Head of caudate nucleus (tissue), 42 donors: ENCODE measurements at regions not wholly inside any gene's neighbourhood (a gene's known extent, or its start where the extent isn't known, plus 50 kb on each side); places are given as distances from the start of the nearest gene placed in this dataset.

Source experiments
- DNase-seq, 42 donors: peaks; one replicate each; pipeline versions ENCODE4 v3.0.0 to v3.0.0-alpha.2; 2020 to 2021; ENCODE audit warnings: mixed read lengths in 7 of 42
- intact Hi-C: fragments of 100-400 bp; cut with DNase I; formaldehyde crosslinking; loops from one replicate; pipeline ENCODE4 v1.15.0; 2022

- DNase-seq, result no peak
- intact Hi-C loops, result no loop called here
These were observed 655.8 kb upstream of the SEMA6A start for GRCh38 chr5:117230375-117230774.

GRCh38 chr5:117220730-117221129, 646.1 kb upstream of the SEMA6A start:
- intact Hi-C loops, result no loop called here

GRCh38 chr5:117218789-117219188, 644.2 kb upstream of the SEMA6A start:
- intact Hi-C loops, result no loop called here
- no peak for DNase-seq

More at GRCh38 chr5:117220730-117221129, 646.1 kb upstream of the SEMA6A start:
- peak in 2 of 42 donors; percentile 7 to 12 for DNase-seq

- intact Hi-C loops, result no loop called here
These were observed 638.2 kb upstream of the SEMA6A start for GRCh38 chr5:117212866-117213265.

GRCh38 chr5:117210796-117211195, 636.2 kb upstream of the SEMA6A start:
- intact Hi-C loops, result no loop called here

More at GRCh38 chr5:117212866-117213265, 638.2 kb upstream of the SEMA6A start:
- no peak for DNase-seq

GRCh38 chr5:117209479-117209878, 634.9 kb upstream of the SEMA6A start:
- intact Hi-C loops, result no loop called here
- DNase-seq, result no peak

More at GRCh38 chr5:117210796-117211195, 636.2 kb upstream of the SEMA6A start:
- no peak for DNase-seq

- DNase-seq, result no peak
- intact Hi-C loops, result no loop called here
These were observed 632.6 kb upstream of the SEMA6A start for GRCh38 chr5:117207088-117207668.

- intact Hi-C loops, result no loop called here
- DNase-seq, result no peak
These were observed 631.3 kb upstream of the SEMA6A start for GRCh38 chr5:117205894-117206293.

- peak in 1 of 42 donors; percentile 17 for DNase-seq
- intact Hi-C loops, result no loop called here
These were observed 630.6 kb upstream of the SEMA6A start for GRCh38 chr5:117204926-117205869.

GRCh38 chr5:117204404-117204803, 629.8 kb upstream of the SEMA6A start:
- no peak for DNase-seq
- intact Hi-C loops, result no loop called here

- no peak for DNase-seq
- intact Hi-C loops, result no loop called here
These were observed 629.0 kb upstream of the SEMA6A start for GRCh38 chr5:117203584-117203983.

- intact Hi-C loops, result no loop called here
- DNase-seq, result no peak
These were observed 626.4 kb upstream of the SEMA6A start for GRCh38 chr5:117201001-117201400.

GRCh38 chr5:117195076-117195475, 620.5 kb upstream of the SEMA6A start:
- DNase-seq, result no peak
- intact Hi-C loops, result loop anchor here (10.0 kb wide), 1 partner anchor 50 kb away; no protein-coding TSS in a partner anchor

- no peak for DNase-seq
- intact Hi-C loops, result loop anchor here (10.0 kb wide), 1 partner anchor 54 kb away; no protein-coding TSS in a partner anchor
These were observed 616.6 kb upstream of the SEMA6A start for GRCh38 chr5:117191251-117191650.

- intact Hi-C loops, result loop anchor here (10.0 kb wide), 1 partner anchor 55 kb away; no protein-coding TSS in a partner anchor
- no peak for DNase-seq
These were observed 615.2 kb upstream of the SEMA6A start for GRCh38 chr5:117189784-117190183.

GRCh38 chr5:117188211-117188610, 613.6 kb upstream of the SEMA6A start:
- intact Hi-C loops, result no loop called here
- no peak for DNase-seq

GRCh38 chr5:117186751-117187150, 612.1 kb upstream of the SEMA6A start:
- no peak for DNase-seq
- intact Hi-C loops, result no loop called here

- no peak for DNase-seq
- intact Hi-C loops, result no loop called here
These were observed 608.7 kb upstream of the SEMA6A start for GRCh38 chr5:117183326-117183725.

- peak in 1 of 42 donors; percentile 42 for DNase-seq
- intact Hi-C loops, result no loop called here
These were observed 607.5 kb upstream of the SEMA6A start for GRCh38 chr5:117182104-117182503.

- DNase-seq, result no peak
These were observed 602.7 kb upstream of the SEMA6A start for GRCh38 chr5:117177302-117177701.

More at GRCh38 chr5:117177302-117177701, 602.7 kb upstream of the SEMA6A start:
- intact Hi-C loops, result no loop called here
